ENCODE measurements at regions not wholly inside any gene's neighbourhood (a gene's known extent, or its start where the extent isn't known, plus 50 kb on each side); places are given as distances from the start of the nearest gene placed in this dataset.
A peak's percentile ranks its signal among the peaks of the same experiment; 100 is the strongest.

GRCh38 chr1:164256456-164256855, 302.5 kb upstream of the PBX1 start:
- Histone ChIP-seq H3K27me3 (ENCODE audit: control insufficient read depth in 1 of 2, insufficient read depth in 2 of 2, low read length in 2 of 2) (no peaks in the 10 kb centered on the region), H3K9ac (ENCODE audit: low read length) (no peak overlapping the region), H3K9me3 (ENCODE audit: low read length) (no peaks in the 10 kb centered on the region), H3K36me3 (ENCODE audit: insufficient read depth, low read length) (no peaks in the 10 kb centered on the region), H3K4me3 (ENCODE audit: low read depth in 1 of 2, low read length in 2 of 2) (no peak overlapping the region), H3K4me1 (ENCODE audit: insufficient read depth, low read length) (no peaks in the 10 kb centered on the region), H3K27ac (ENCODE audit: low read depth, low read length) (no peak overlapping the region)

GRCh38 chr1:164261691-164262240, 297.2 kb upstream of the PBX1 start:
- no peak overlapping the region for H3K4me3 ChIP-seq (ENCODE audit: low read depth in 1 of 2, low read length in 2 of 2)
- H3K9ac ChIP-seq (ENCODE audit: low read length): no peak overlapping the region
- no peaks in the 10 kb centered on the region for H3K9me3 ChIP-seq (ENCODE audit: low read length)
- H3K27ac ChIP-seq (ENCODE audit: low read depth, low read length): no peak overlapping the region
- H3K27me3 ChIP-seq (ENCODE audit: control insufficient read depth in 1 of 2, insufficient read depth in 2 of 2, low read length in 2 of 2): no peaks in the 10 kb centered on the region
- no peaks in the 10 kb centered on the region for H3K36me3 ChIP-seq (ENCODE audit: insufficient read depth, low read length)
- H3K4me1 ChIP-seq (ENCODE audit: insufficient read depth, low read length): no peaks in the 10 kb centered on the region

- no peaks in the 10 kb centered on the region for H3K36me3 ChIP-seq (ENCODE audit: insufficient read depth, low read length)
- H3K27me3 ChIP-seq (ENCODE audit: control insufficient read depth in 1 of 2, insufficient read depth in 2 of 2, low read length in 2 of 2): no peaks in the 10 kb centered on the region
- H3K9ac ChIP-seq (ENCODE audit: low read length): no peak overlapping the region
- H3K27ac ChIP-seq (ENCODE audit: low read depth, low read length): no peak overlapping the region
- no peaks in the 10 kb centered on the region for H3K4me1 ChIP-seq (ENCODE audit: insufficient read depth, low read length)
- H3K4me3 ChIP-seq (ENCODE audit: low read depth in 1 of 2, low read length in 2 of 2): no peak overlapping the region
- no peaks in the 10 kb centered on the region for H3K9me3 ChIP-seq (ENCODE audit: low read length)
Measured at GRCh38 chr1:164263540-164263939, 295.4 kb upstream of the PBX1 start.

- Histone ChIP-seq H3K4me3 (ENCODE audit: low read depth in 1 of 2, low read length in 2 of 2) (no peak overlapping the region), H3K9ac (ENCODE audit: low read length) (no peak overlapping the region), H3K36me3 (ENCODE audit: insufficient read depth, low read length) (no peaks in the 10 kb centered on the region), H3K4me1 (ENCODE audit: insufficient read depth, low read length) (no peaks in the 10 kb centered on the region), H3K27me3 (ENCODE audit: control insufficient read depth in 1 of 2, insufficient read depth in 2 of 2, low read length in 2 of 2) (no peaks in the 10 kb centered on the region), H3K9me3 (ENCODE audit: low read length) (no peaks in the 10 kb centered on the region), H3K27ac (ENCODE audit: low read depth, low read length) (no peak overlapping the region)
Measured at GRCh38 chr1:164265232-164265631, 293.8 kb upstream of the PBX1 start.

- H3K36me3 ChIP-seq (ENCODE audit: insufficient read depth, low read length): no peaks in the 10 kb centered on the region
- no peak overlapping the region for H3K27ac ChIP-seq (ENCODE audit: low read depth, low read length)
- H3K9ac ChIP-seq (ENCODE audit: low read length): no peak overlapping the region
Measured at GRCh38 chr1:164272156-164272555, 286.8 kb upstream of the PBX1 start.

GRCh38 chr1:164296172-164296571, 262.8 kb upstream of the PBX1 start:
- peak overlapping the region; percentile 61 for H3K27ac ChIP-seq (ENCODE audit: low read depth, low read length)
- H3K36me3 ChIP-seq (ENCODE audit: insufficient read depth, low read length): no peaks in the 10 kb centered on the region
- H3K27me3 ChIP-seq (ENCODE audit: control insufficient read depth in 1 of 2, insufficient read depth in 2 of 2, low read length in 2 of 2): no peaks in the 10 kb centered on the region
- no peak overlapping the region for H3K9ac ChIP-seq (ENCODE audit: low read length)
- peaks cover 6% of the 10 kb centered on the region for H3K4me1 ChIP-seq (ENCODE audit: insufficient read depth, low read length)
- H3K9me3 ChIP-seq (ENCODE audit: low read length): no peaks in the 10 kb centered on the region
- H3K4me3 ChIP-seq (ENCODE audit: low read depth in 1 of 2, low read length in 2 of 2): peak overlapping the region in 1 of 2 donors; percentile 43

More at GRCh38 chr1:164272156-164272555, 286.8 kb upstream of the PBX1 start:
- Histone ChIP-seq H3K9me3 (ENCODE audit: low read length) (no peaks in the 10 kb centered on the region), H3K4me3 (ENCODE audit: low read depth in 1 of 2, low read length in 2 of 2) (no peak overlapping the region), H3K27me3 (ENCODE audit: control insufficient read depth in 1 of 2, insufficient read depth in 2 of 2, low read length in 2 of 2) (no peaks in the 10 kb centered on the region), H3K4me1 (ENCODE audit: insufficient read depth, low read length) (no peaks in the 10 kb centered on the region)

GRCh38 chr1:164308101-164308500, 250.9 kb upstream of the PBX1 start:
- H3K27ac ChIP-seq (ENCODE audit: low read depth, low read length): no peak overlapping the region
- no peaks in the 10 kb centered on the region for H3K27me3 ChIP-seq (ENCODE audit: control insufficient read depth in 1 of 2, insufficient read depth in 2 of 2, low read length in 2 of 2)
- no peaks in the 10 kb centered on the region for H3K4me1 ChIP-seq (ENCODE audit: insufficient read depth, low read length)
- no peaks in the 10 kb centered on the region for H3K9me3 ChIP-seq (ENCODE audit: low read length)
- H3K4me3 ChIP-seq (ENCODE audit: low read depth in 1 of 2, low read length in 2 of 2): no peak overlapping the region
- H3K9ac ChIP-seq (ENCODE audit: low read length): no peak overlapping the region
- H3K36me3 ChIP-seq (ENCODE audit: insufficient read depth, low read length): no peaks in the 10 kb centered on the region

- Histone ChIP-seq H3K9ac (ENCODE audit: low read length) (no peak overlapping the region), H3K9me3 (ENCODE audit: low read length) (no peaks in the 10 kb centered on the region), H3K36me3 (ENCODE audit: insufficient read depth, low read length) (no peaks in the 10 kb centered on the region), H3K27ac (ENCODE audit: low read depth, low read length) (no peak overlapping the region), H3K4me1 (ENCODE audit: insufficient read depth, low read length) (no peaks in the 10 kb centered on the region), H3K27me3 (ENCODE audit: control insufficient read depth in 1 of 2, insufficient read depth in 2 of 2, low read length in 2 of 2) (no peaks in the 10 kb centered on the region), H3K4me3 (ENCODE audit: low read depth in 1 of 2, low read length in 2 of 2) (no peak overlapping the region)
Measured at GRCh38 chr1:164310166-164310565, 248.8 kb upstream of the PBX1 start.

- Histone ChIP-seq H3K9me3 (ENCODE audit: low read length) (no peaks in the 10 kb centered on the region), H3K27ac (ENCODE audit: low read depth, low read length) (no peak overlapping the region), H3K27me3 (ENCODE audit: control insufficient read depth in 1 of 2, insufficient read depth in 2 of 2, low read length in 2 of 2) (no peaks in the 10 kb centered on the region), H3K36me3 (ENCODE audit: insufficient read depth, low read length) (no peaks in the 10 kb centered on the region), H3K4me3 (ENCODE audit: low read depth in 1 of 2, low read length in 2 of 2) (no peak overlapping the region), H3K4me1 (ENCODE audit: insufficient read depth, low read length) (no peaks in the 10 kb centered on the region), H3K9ac (ENCODE audit: low read length) (no peak overlapping the region)
Measured at GRCh38 chr1:164311377-164311776, 247.6 kb upstream of the PBX1 start.

GRCh38 chr1:164320790-164321731, 237.9 kb upstream of the PBX1 start:
- H3K36me3 ChIP-seq (ENCODE audit: insufficient read depth, low read length): no peaks in the 10 kb centered on the region
- peak overlapping the region; percentile 31 for H3K27ac ChIP-seq (ENCODE audit: low read depth, low read length)

GRCh38 chr1:164325786-164326185, 233.2 kb upstream of the PBX1 start:
- H3K9me3 ChIP-seq (ENCODE audit: low read length): no peaks in the 10 kb centered on the region
- no peak overlapping the region for H3K9ac ChIP-seq (ENCODE audit: low read length)
- no peaks in the 10 kb centered on the region for H3K4me1 ChIP-seq (ENCODE audit: insufficient read depth, low read length)
- no peak overlapping the region for H3K27ac ChIP-seq (ENCODE audit: low read depth, low read length)
- no peak overlapping the region for H3K4me3 ChIP-seq (ENCODE audit: low read depth in 1 of 2, low read length in 2 of 2)
- no peaks in the 10 kb centered on the region for H3K36me3 ChIP-seq (ENCODE audit: insufficient read depth, low read length)
- no peaks in the 10 kb centered on the region for H3K27me3 ChIP-seq (ENCODE audit: control insufficient read depth in 1 of 2, insufficient read depth in 2 of 2, low read length in 2 of 2)

More at GRCh38 chr1:164320790-164321731, 237.9 kb upstream of the PBX1 start:
- no peaks in the 10 kb centered on the region for H3K27me3 ChIP-seq (ENCODE audit: control insufficient read depth in 1 of 2, insufficient read depth in 2 of 2, low read length in 2 of 2)
- H3K4me1 ChIP-seq (ENCODE audit: insufficient read depth, low read length): no peaks in the 10 kb centered on the region
- H3K9ac ChIP-seq (ENCODE audit: low read length): no peak overlapping the region
- no peaks in the 10 kb centered on the region for H3K9me3 ChIP-seq (ENCODE audit: low read length)
- H3K4me3 ChIP-seq (ENCODE audit: low read depth in 1 of 2, low read length in 2 of 2): peak overlapping the region; percentile 34 to 55

Measured in muscle layer of colon (tissue), 2 donors.